Epithelial cell of proximal tubule (primary cell): ENCODE measurements at regions not wholly inside any gene's neighbourhood (a gene's known extent, or its start where the extent isn't known, plus 50 kb on each side); places are given as distances from the start of the nearest gene placed in this dataset.
A peak's percentile ranks its signal among the peaks of the same experiment; 100 is the strongest.

Source experiments
- DNase-seq: peaks from one replicate; pipeline ENCODE4 v3.0.0-alpha.2; 2011; ENCODE audit warnings: low read depth
- H3K4me3 ChIP-seq: 2 replicates; pipeline ENCODE4 v1.5.1; 2011; ENCODE audit warnings: low read depth, mild to moderate bottlenecking, low read length
- CTCF ChIP-seq: conservative IDR thresholded peaks from 2 replicates; pipeline ENCODE4 v1.5.1; 2012; ENCODE audit warnings: low read depth, mild to moderate bottlenecking, low read length

- no peak for DNase-seq
- TF ChIP-seq CTCF, result no peak
- no peak overlapping the region for H3K4me3 ChIP-seq
Measured at GRCh38 chr12:23174917-23175316, 549.9 kb downstream of the ETNK1 start.

GRCh38 chr12:23185346-23185745 is 560.4 kb downstream of the ETNK1 start:
- no peak for TF ChIP-seq CTCF
- no peak overlapping the region for H3K4me3 ChIP-seq
- no peak for DNase-seq

- TF ChIP-seq CTCF, result no peak
- H3K4me3 ChIP-seq, result no peak overlapping the region
Measured at GRCh38 chr12:23186950-23187349, 562.0 kb downstream of the ETNK1 start.

GRCh38 chr12:23193552-23193951 is 568.6 kb downstream of the ETNK1 start:
- no peak for TF ChIP-seq CTCF
- H3K4me3 ChIP-seq, result no peak overlapping the region
- DNase-seq, result no peak

More at GRCh38 chr12:23186950-23187349, 562.0 kb downstream of the ETNK1 start:
- DNase-seq, result no peak

GRCh38 chr12:23197266-23197665 is 572.3 kb downstream of the ETNK1 start:
- DNase-seq, result no peak
- H3K4me3 ChIP-seq, result no peak overlapping the region
- no peak for TF ChIP-seq CTCF

- H3K4me3 ChIP-seq, result no peak overlapping the region
- no peak for DNase-seq
- no peak for TF ChIP-seq CTCF
Measured at GRCh38 chr12:23202728-23203127, 577.8 kb downstream of the ETNK1 start.

GRCh38 chr12:23204933-23205778 is 580.2 kb downstream of the ETNK1 start:
- no peak overlapping the region for H3K4me3 ChIP-seq
- TF ChIP-seq CTCF, result peak; percentile 91
- DNase-seq, result no peak
